Trophoblast cell (in vitro differentiated cells and primary cell): ENCODE measurements at regions not wholly inside any gene's neighbourhood (a gene's known extent, or its start where the extent isn't known, plus 50 kb on each side); places are given as distances from the start of the nearest gene placed in this dataset.

Experiments used
- DNase-seq, 2 donors: peaks; one replicate each; pipeline ENCODE4 v3.0.0-alpha.2; 2016
- H2AFZ ChIP-seq: 2 replicates; pipeline ENCODE4 v1.6.1; 2013; ENCODE audit warnings: low read length, moderate library complexity, mild to moderate bottlenecking; ENCODE audit not compliant: insufficient read depth, poor library complexity
- H2AK5ac ChIP-seq: 2 replicates; pipeline ENCODE4 v1.6.1; 2013; ENCODE audit warnings: mild to moderate bottlenecking, low read length
- H2BK120ac ChIP-seq: 2 replicates; pipeline ENCODE4 v1.6.1; 2013; ENCODE audit warnings: low read length, mild to moderate bottlenecking, moderate library complexity; ENCODE audit not compliant: insufficient read depth, poor library complexity
- H2BK12ac ChIP-seq: 2 replicates; pipeline ENCODE4 v1.6.1; 2013; ENCODE audit warnings: mild to moderate bottlenecking, low read length, moderate library complexity
- H2BK5ac ChIP-seq: 2 replicates; pipeline ENCODE4 v1.6.1; 2013; ENCODE audit warnings: low read length, low read depth, moderate library complexity, mild to moderate bottlenecking; ENCODE audit not compliant: poor library complexity
- H3K14ac ChIP-seq: 2 replicates; pipeline ENCODE4 v1.6.1; 2013; ENCODE audit warnings: mild to moderate bottlenecking, low read length
- H3K18ac ChIP-seq: 2 replicates; pipeline ENCODE4 v1.6.1; 2013; ENCODE audit warnings: mild to moderate bottlenecking, low read length
- H3K23ac ChIP-seq: 2 replicates; pipeline ENCODE4 v1.6.1; 2013; ENCODE audit warnings: low read length
- H3K27ac ChIP-seq: 2 replicates; pipeline ENCODE4 v1.5.1; 2013; ENCODE audit warnings: low read depth, mild to moderate bottlenecking, inconsistent platforms, low read length, moderate library complexity
- H3K27me3 ChIP-seq: 2 replicates; pipeline ENCODE4 v1.6.1; 2013; ENCODE audit warnings: inconsistent platforms, mild to moderate bottlenecking, low read length, moderate library complexity; ENCODE audit not compliant: insufficient read depth
- H3K36me3 ChIP-seq, 2 experiments: 1 replicate in 1 of 2; 2 replicates in 1 of 2; pipeline ENCODE4 v1.6.1; 2013; ENCODE audit warnings: low read length in 2 of 2, mild to moderate bottlenecking in 2 of 2, moderate library complexity in 1 of 2; ENCODE audit not compliant: insufficient read depth in 2 of 2, control insufficient read depth in 1 of 2
- H3K4ac ChIP-seq: 2 replicates; pipeline ENCODE4 v1.6.1; 2013; ENCODE audit warnings: low read depth, mild to moderate bottlenecking, low read length, moderate library complexity
- H3K4me1 ChIP-seq, 2 experiments: 1 replicate in 1 of 2; 2 replicates in 1 of 2; pipeline ENCODE4 v1.6.1; 2013; ENCODE audit warnings: low read length in 2 of 2, mild to moderate bottlenecking in 2 of 2, moderate library complexity in 1 of 2; ENCODE audit not compliant: insufficient read depth in 2 of 2, control insufficient read depth in 1 of 2
- H3K4me2 ChIP-seq: 2 replicates; pipeline ENCODE4 v1.6.1; 2013; ENCODE audit warnings: inconsistent platforms, mild to moderate bottlenecking, low read length, moderate library complexity
- H3K4me3 ChIP-seq: 2 replicates; pipeline ENCODE4 v1.5.1; 2013; ENCODE audit warnings: mild to moderate bottlenecking, low read depth, low read length, inconsistent platforms
- H3K79me1 ChIP-seq: one replicate; pipeline ENCODE4 v1.6.1; 2013; ENCODE audit warnings: low read length
- H3K79me2 ChIP-seq: 2 replicates; pipeline ENCODE4 v1.6.1; 2013; ENCODE audit warnings: low read length, mild to moderate bottlenecking; ENCODE audit not compliant: control insufficient read depth, insufficient read depth, poor library complexity
- H3K9ac ChIP-seq: 2 replicates; pipeline ENCODE4 v1.6.1; 2013; ENCODE audit warnings: mild to moderate bottlenecking, low read length
- H3K9me3 ChIP-seq: 2 replicates; pipeline ENCODE4 v1.6.1; 2013; ENCODE audit warnings: low read depth, mild to moderate bottlenecking, control low read depth, inconsistent platforms, low read length; ENCODE audit not compliant: insufficient read depth
- H4K12ac ChIP-seq: 2 replicates; pipeline ENCODE4 v1.6.1; 2013; ENCODE audit warnings: low read depth, mild to moderate bottlenecking, low read length, moderate library complexity
- H4K8ac ChIP-seq: 2 replicates; pipeline ENCODE4 v1.6.1; 2013; ENCODE audit warnings: low read depth, mild to moderate bottlenecking, low read length, moderate library complexity
- H4K91ac ChIP-seq: one replicate; pipeline ENCODE4 v1.6.1; 2013; ENCODE audit warnings: low read depth, mild to moderate bottlenecking, low read length, moderate library complexity
- WGBS: extraction: QIAGEN DNeasy Blood & Tissue Kit; methylation state at CpG from one replicate; pipeline ENCODE4 v1.1.7; 2013; ENCODE audit warnings: missing lambda C conversion rate; ENCODE audit not compliant: insufficient read length, insufficient coverage; ENCODE audit errors: extremely low coverage; 5-methylcytosine and 5-hydroxymethylcytosine counted together

GRCh38 chr9:86548220-86548619 lies 194.0 kb upstream of the TUT7 start:
- Histone ChIP-seq H3K36me3 (no peaks in the 10 kb centered on the region), H3K9ac (no peak overlapping the region), H3K4me3 (no peak overlapping the region), H3K27me3 (no peaks in the 10 kb centered on the region), H3K79me2 (no peaks in the 10 kb centered on the region), H2BK5ac (no peak overlapping the region), H3K4ac (no peak overlapping the region), H2AK5ac (no peak overlapping the region), H2AFZ (no peak overlapping the region), H4K8ac (no peak overlapping the region), H3K4me2 (no peak overlapping the region), H3K27ac (no peak overlapping the region), H3K9me3 (peaks cover 2% of the 10 kb centered on the region), H3K18ac (no peak overlapping the region), H2BK120ac (no peak overlapping the region), H3K14ac (no peak overlapping the region), H4K91ac (no peak overlapping the region), H3K23ac (no peak overlapping the region), H3K79me1 (no peaks in the 10 kb centered on the region), H4K12ac (no peak overlapping the region), H2BK12ac (no peak overlapping the region), H3K4me1 (peaks cover 3% of the 10 kb centered on the region in 2 experiments)
- DNase-seq, result no peak
- no CpG with 5 or more reads among the region's 4 CpGs for WGBS

- H3K4me2 ChIP-seq, result no peak overlapping the region
- H3K4me3 ChIP-seq, result no peak overlapping the region
- H2BK5ac ChIP-seq, result no peak overlapping the region
- no peak overlapping the region for H2BK12ac ChIP-seq
- no peak overlapping the region for H3K9ac ChIP-seq
- H2AK5ac ChIP-seq, result no peak overlapping the region
- no peaks in the 10 kb centered on the region for H3K36me3 ChIP-seq
- no peak overlapping the region for H4K8ac ChIP-seq
- H3K27ac ChIP-seq, result no peak overlapping the region
- no peak for DNase-seq
- H4K12ac ChIP-seq, result no peak overlapping the region
- H3K23ac ChIP-seq, result no peak overlapping the region
- no peak overlapping the region for H4K91ac ChIP-seq
- peaks cover 2% of the 10 kb centered on the region for H3K9me3 ChIP-seq
- H3K14ac ChIP-seq, result no peak overlapping the region
- H3K79me2 ChIP-seq, result no peaks in the 10 kb centered on the region
- no peaks in the 10 kb centered on the region for H3K79me1 ChIP-seq
- no peak overlapping the region for H3K18ac ChIP-seq
- no peak overlapping the region for H2BK120ac ChIP-seq
- peaks cover 3% of the 10 kb centered on the region in 2 experiments for H3K4me1 ChIP-seq
- no peak overlapping the region for H3K4ac ChIP-seq
- no peaks in the 10 kb centered on the region for H3K27me3 ChIP-seq
- no peak overlapping the region for H2AFZ ChIP-seq
These were observed 193.4 kb upstream of the TUT7 start for GRCh38 chr9:86547571-86547970.

- H3K9me3 ChIP-seq, result peaks cover 2% of the 10 kb centered on the region
- no peak overlapping the region for H2BK5ac ChIP-seq
These were observed 192.5 kb upstream of the TUT7 start for GRCh38 chr9:86546712-86547111.

GRCh38 chr9:86545090-86545489 lies 190.9 kb upstream of the TUT7 start:
- H3K27ac ChIP-seq, result no peak overlapping the region
- whole genome bisulfite sequencing, result no CpG with 5 or more reads among the region's 2 CpGs
- H2BK5ac ChIP-seq, result no peak overlapping the region
- H4K91ac ChIP-seq, result no peak overlapping the region
- H3K14ac ChIP-seq, result no peak overlapping the region
- no peak overlapping the region for H4K8ac ChIP-seq
- no peak for DNase-seq
- H3K79me1 ChIP-seq, result no peaks in the 10 kb centered on the region
- no peak overlapping the region for H2AFZ ChIP-seq
- H2BK12ac ChIP-seq, result no peak overlapping the region
- peaks cover 2% of the 10 kb centered on the region for H3K9me3 ChIP-seq
- H3K36me3 ChIP-seq, result no peaks in the 10 kb centered on the region
- no peak overlapping the region for H3K23ac ChIP-seq
- H3K4me3 ChIP-seq, result no peak overlapping the region
- no peak overlapping the region for H3K18ac ChIP-seq
- no peak overlapping the region for H3K4ac ChIP-seq
- H3K27me3 ChIP-seq, result no peaks in the 10 kb centered on the region
- H3K4me2 ChIP-seq, result no peak overlapping the region
- no peaks in the 10 kb centered on the region for H3K79me2 ChIP-seq
- H3K4me1 ChIP-seq, result peaks cover 3% of the 10 kb centered on the region in 2 experiments
- H2AK5ac ChIP-seq, result no peak overlapping the region
- no peak overlapping the region for H3K9ac ChIP-seq
- H4K12ac ChIP-seq, result no peak overlapping the region
- H2BK120ac ChIP-seq, result no peak overlapping the region

More at GRCh38 chr9:86546712-86547111, 192.5 kb upstream of the TUT7 start:
- H4K12ac ChIP-seq, result no peak overlapping the region
- H3K27me3 ChIP-seq, result no peaks in the 10 kb centered on the region
- H3K9ac ChIP-seq, result no peak overlapping the region
- H3K23ac ChIP-seq, result no peak overlapping the region
- no peak overlapping the region for H3K4me3 ChIP-seq
- no peak overlapping the region for H4K91ac ChIP-seq
- no peak overlapping the region for H2AFZ ChIP-seq
- no peaks in the 10 kb centered on the region for H3K79me2 ChIP-seq
- WGBS, result no CpG with 5 or more reads among the region's 5 CpGs
- no peak for DNase-seq
- H2AK5ac ChIP-seq, result no peak overlapping the region
- no peak overlapping the region for H3K27ac ChIP-seq
- H3K79me1 ChIP-seq, result no peaks in the 10 kb centered on the region
- no peak overlapping the region for H3K4ac ChIP-seq
- no peak overlapping the region for H2BK120ac ChIP-seq
- no peak overlapping the region for H4K8ac ChIP-seq
- H3K18ac ChIP-seq, result no peak overlapping the region
- no peaks in the 10 kb centered on the region for H3K36me3 ChIP-seq
- no peak overlapping the region for H3K4me2 ChIP-seq
- no peak overlapping the region for H2BK12ac ChIP-seq
- peaks cover 3% of the 10 kb centered on the region in 2 experiments for H3K4me1 ChIP-seq
- no peak overlapping the region for H3K14ac ChIP-seq
